ENCODE measurements at regions not wholly inside any gene's neighbourhood (a gene's known extent, or its start where the extent isn't known, plus 50 kb on each side); places are given as distances from the start of the nearest gene placed in this dataset.
"Not testable (repeated sequence)": the region's sequence is repeated elsewhere in the genome, so short reads cannot be mapped to it uniquely, and the experiment has no call there.

DNA sequence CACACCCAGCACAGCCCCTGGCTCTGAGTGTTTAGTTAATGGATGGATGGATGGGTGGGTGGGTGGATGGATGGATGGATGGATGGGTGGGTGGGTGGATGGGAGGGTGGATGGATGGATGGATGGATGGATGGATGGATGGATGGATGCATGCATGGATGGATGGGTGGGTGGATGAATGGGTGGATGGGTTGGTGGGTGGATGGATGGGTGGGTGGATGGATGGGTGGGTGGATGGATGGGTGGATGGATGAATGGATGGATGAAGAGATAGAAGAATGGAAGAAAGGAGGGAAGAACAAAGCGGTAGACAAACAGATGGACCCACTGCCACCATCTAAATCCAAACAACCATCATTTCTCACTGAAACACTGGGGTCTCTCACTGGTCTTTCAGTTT, 80.3 kb upstream of the SIRPA start:
- TF ChIP-seq EZH2 (IDR thresholded peaks at IDR 0.05); POLR2AphosphoS5 (IDR thresholded peaks at IDR 0.05; ENCODE audit: borderline replicate concordance, low read depth, low read length): not testable (repeated sequence)

Measured in SK-N-MC (cell line).